A549 (cell line): ENCODE measurements at regions not wholly inside any gene's neighbourhood (a gene's known extent, or its start where the extent isn't known, plus 50 kb on each side); places are given as distances from the start of the nearest gene placed in this dataset.

Experiments used
- ATAC-seq, 2 experiments: fragments of 200-7000 bp in 1 of 2; fragments of >200 bp in 1 of 2; cut with Nextera tagmentation in 1 of 2; cut with Tn5 transposase in 1 of 2; 3 replicates each; pipeline versions ENCODE4 v1.8.0 to v1.9.1; 2018 to 2020; ENCODE audit warnings: mild to moderate bottlenecking in 1 of 2, moderate library complexity in 1 of 2
- CTCF ChIA-PET: fragments of 300-600 bp; sonication (Branson Sonifier 250); formaldehyde crosslinking; extraction: SDS; loops from one replicate; lab custom pipeline; 2021; ENCODE audit warnings: antibody characterized with exemption, inconsistent platforms; lab: Yijun Ruan, JAX
- POLR2A ChIA-PET: fragments of 350-600 bp; formaldehyde crosslinking; extraction: SDS; loops from one replicate; lab custom pipeline; 2021; ENCODE audit warnings: antibody characterized with exemption, inconsistent platforms; lab: Yijun Ruan, JAX
- DNase-seq, 2 experiments: peaks; one replicate each; pipeline versions ENCODE4 v3.0.0 to v3.0.0-alpha.2; 2011 to 2016; ENCODE audit warnings: low read depth in 1 of 2, low spot score in 1 of 2
- FAIRE-seq: peaks from 2 replicates; lab custom pipeline; 2011; peaks lifted over from hg19 to GRCh38; lab: Jason Lieb, UNC
- H3K27ac ChIP-seq, 2 experiments: fragments of >200 bp; sonication (Bioruptor Twin); formaldehyde crosslinking; 3 replicates each; pipeline ENCODE4 v1.5.1; 2016 to 2017
- H3K4me1 ChIP-seq: fragments of >200 bp; sonication (Bioruptor Twin); formaldehyde crosslinking; 3 replicates; pipeline ENCODE4 v1.6.1; 2016
- H3K4me2 ChIP-seq: fragments of >200 bp; sonication (Bioruptor Twin); formaldehyde crosslinking; 3 replicates; pipeline ENCODE4 v1.6.1; 2016
- H3K4me3 ChIP-seq: fragments of >200 bp; sonication (Bioruptor Twin); formaldehyde crosslinking; 3 replicates; pipeline ENCODE4 v1.5.1; 2016
- H3K9me3 ChIP-seq: fragments of >200 bp; sonication (Bioruptor Twin); formaldehyde crosslinking; 3 replicates; pipeline ENCODE4 v1.6.1; 2016
- BHLHE40 ChIP-seq: IDR thresholded peaks from 2 replicates; pipeline ENCODE4 v1.6.1; 2012; ENCODE audit warnings: low read depth, low read length, inconsistent platforms
- CBX8 ChIP-seq: fragments of 200-600 bp; sonication (generic); IDR thresholded peaks from 2 replicates; pipeline ENCODE4 v1.6.1; 2016
- CHD2 ChIP-seq: fragments of 150-350 bp; IDR thresholded peaks from 2 replicates; pipeline ENCODE4 v1.6.1; 2014; ENCODE audit warnings: low read length; ENCODE audit not compliant: partially characterized antibody
- CHD4 ChIP-seq: fragments of 200-600 bp; sonication (generic); IDR thresholded peaks from 2 replicates; pipeline ENCODE4 v1.6.1; 2016; ENCODE audit warnings: antibody characterized with exemption, mild to moderate bottlenecking, borderline replicate concordance
- EP300 ChIP-seq, 2 experiments: fragments of >200 bp; sonication (Bioruptor Twin); formaldehyde crosslinking; IDR thresholded peaks; 2 replicates in 1 of 2; 3 replicates in 1 of 2; pipeline ENCODE4 v1.6.1; 2016 to 2017
- HOXB13 ChIP-seq: fragments of 250-450 bp; sonication (Bioruptor Pico); IDR thresholded peaks from 2 replicates; pipeline ENCODE4 v1.5.0; 2020; ENCODE audit warnings: low read depth, mild to moderate bottlenecking, moderate library complexity
- JUNB ChIP-seq: fragments of >200 bp; sonication (Bioruptor Twin); formaldehyde crosslinking; IDR thresholded peaks from 2 replicates; pipeline ENCODE4 v1.6.1; 2016
- NR3C1 ChIP-seq: fragments of >200 bp; sonication (Bioruptor Twin); formaldehyde crosslinking; IDR thresholded peaks from 3 replicates; pipeline ENCODE4 v1.6.1; 2017
- PHF8 ChIP-seq: fragments of 200-600 bp; sonication (generic); IDR thresholded peaks from 2 replicates; pipeline ENCODE4 v1.6.1; 2016; ENCODE audit warnings: low read depth, mild to moderate bottlenecking, antibody characterized with exemption, moderate library complexity, borderline replicate concordance
- POLR2AphosphoS2 ChIP-seq: conservative IDR thresholded peaks from 2 replicates; pipeline ENCODE4 v1.6.1; 2012; ENCODE audit warnings: low read length, improper control_type of control experiment, inconsistent platforms
- RAD21 ChIP-seq, 2 experiments: fragments of >200 bp in 1 of 2; sonication (Bioruptor Twin) in 1 of 2; formaldehyde crosslinking in 1 of 2; IDR thresholded peaks in 1 of 2; conservative IDR thresholded peaks in 1 of 2; 2 replicates in 1 of 2; 3 replicates in 1 of 2; pipeline ENCODE4 v1.6.1; 2012 to 2018; ENCODE audit warnings: inconsistent platforms in 1 of 2
- TP53 ChIP-seq: fragments of 250-450 bp; sonication (Bioruptor Pico); IDR thresholded peaks from 2 replicates; pipeline ENCODE4 v1.5.0; 2021; ENCODE audit warnings: mild to moderate bottlenecking, moderate library complexity
- ZC3H11A ChIP-seq: fragments of 450-650 bp; IDR thresholded peaks from 2 replicates; pipeline ENCODE4 v1.6.1; 2014; ENCODE audit warnings: antibody characterized with exemption, mild to moderate bottlenecking
- ZNF302 ChIP-seq: fragments of 250-450 bp; sonication (Bioruptor Pico); IDR thresholded peaks from 2 replicates; pipeline ENCODE4 v1.9.0; 2021; ENCODE audit warnings: inconsistent platforms, mild to moderate bottlenecking, moderate library complexity
- WGBS: methylation state at CpG from one replicate; pipeline ENCODE4 v1.1.6; 2017; ENCODE audit errors: missing lambda C conversion rate; 5-methylcytosine and 5-hydroxymethylcytosine counted together
- TF ChIP-seq, protein P1 (sequence below): fragments of 200-600 bp; sonication (generic); IDR thresholded peaks from 2 replicates; pipeline ENCODE4 v1.6.1; 2016; ENCODE audit warnings: antibody characterized with exemption, mild to moderate bottlenecking, moderate library complexity
- TF ChIP-seq, protein P2 (sequence below): fragments of >200 bp; sonication (Bioruptor Twin); formaldehyde crosslinking; IDR thresholded peaks from 3 replicates; pipeline ENCODE4 v1.5.1; 2016
- TF ChIP-seq, protein P3 (sequence below): fragments of 250-450 bp; sonication (Bioruptor Pico); IDR thresholded peaks from 2 replicates; pipeline ENCODE4 v1.5.0; 2020; ENCODE audit warnings: low read depth, mild to moderate bottlenecking, moderate library complexity
- TF ChIP-seq, protein P4 (sequence below): fragments of >200 bp; sonication (Bioruptor Twin); formaldehyde crosslinking; IDR thresholded peaks from 2 replicates; pipeline ENCODE4 v1.6.1; 2016

DNA sequence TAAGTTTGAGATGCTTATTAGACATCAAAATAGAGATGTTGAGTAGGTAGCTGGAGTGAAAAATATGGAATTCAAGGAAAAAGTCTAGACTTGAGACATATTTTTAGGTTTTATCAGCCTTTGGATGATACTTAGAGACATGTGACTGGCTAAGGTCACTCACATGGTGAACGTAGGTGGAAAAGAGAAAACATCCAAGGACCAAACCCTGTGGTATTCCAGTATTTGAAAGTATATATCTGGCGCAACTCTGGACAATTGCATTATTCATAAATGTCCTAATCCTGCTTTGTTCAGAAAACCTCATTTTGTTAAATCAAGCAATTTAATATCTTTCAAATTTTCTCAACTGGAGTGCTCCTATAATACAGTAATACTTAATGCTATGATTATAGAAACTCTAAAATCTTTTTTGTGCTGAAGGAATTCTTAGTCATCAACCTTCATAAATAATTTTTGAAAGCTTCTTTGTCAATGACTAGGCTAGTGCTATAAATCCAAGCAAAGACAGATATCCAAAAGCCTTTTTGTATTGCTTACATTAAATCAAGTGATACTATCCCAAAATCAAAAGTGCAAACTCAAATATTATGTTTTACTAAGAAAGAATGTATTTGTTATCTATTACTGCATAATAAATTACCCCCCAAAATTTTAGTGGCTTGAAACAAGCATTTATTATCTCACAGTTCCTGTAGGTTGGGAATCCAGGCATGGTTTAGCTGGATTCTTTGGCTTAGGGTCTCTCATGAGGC, 452.0 kb downstream of the ENC1 start (continued):
- TF ChIP-seq, protein P1, sequence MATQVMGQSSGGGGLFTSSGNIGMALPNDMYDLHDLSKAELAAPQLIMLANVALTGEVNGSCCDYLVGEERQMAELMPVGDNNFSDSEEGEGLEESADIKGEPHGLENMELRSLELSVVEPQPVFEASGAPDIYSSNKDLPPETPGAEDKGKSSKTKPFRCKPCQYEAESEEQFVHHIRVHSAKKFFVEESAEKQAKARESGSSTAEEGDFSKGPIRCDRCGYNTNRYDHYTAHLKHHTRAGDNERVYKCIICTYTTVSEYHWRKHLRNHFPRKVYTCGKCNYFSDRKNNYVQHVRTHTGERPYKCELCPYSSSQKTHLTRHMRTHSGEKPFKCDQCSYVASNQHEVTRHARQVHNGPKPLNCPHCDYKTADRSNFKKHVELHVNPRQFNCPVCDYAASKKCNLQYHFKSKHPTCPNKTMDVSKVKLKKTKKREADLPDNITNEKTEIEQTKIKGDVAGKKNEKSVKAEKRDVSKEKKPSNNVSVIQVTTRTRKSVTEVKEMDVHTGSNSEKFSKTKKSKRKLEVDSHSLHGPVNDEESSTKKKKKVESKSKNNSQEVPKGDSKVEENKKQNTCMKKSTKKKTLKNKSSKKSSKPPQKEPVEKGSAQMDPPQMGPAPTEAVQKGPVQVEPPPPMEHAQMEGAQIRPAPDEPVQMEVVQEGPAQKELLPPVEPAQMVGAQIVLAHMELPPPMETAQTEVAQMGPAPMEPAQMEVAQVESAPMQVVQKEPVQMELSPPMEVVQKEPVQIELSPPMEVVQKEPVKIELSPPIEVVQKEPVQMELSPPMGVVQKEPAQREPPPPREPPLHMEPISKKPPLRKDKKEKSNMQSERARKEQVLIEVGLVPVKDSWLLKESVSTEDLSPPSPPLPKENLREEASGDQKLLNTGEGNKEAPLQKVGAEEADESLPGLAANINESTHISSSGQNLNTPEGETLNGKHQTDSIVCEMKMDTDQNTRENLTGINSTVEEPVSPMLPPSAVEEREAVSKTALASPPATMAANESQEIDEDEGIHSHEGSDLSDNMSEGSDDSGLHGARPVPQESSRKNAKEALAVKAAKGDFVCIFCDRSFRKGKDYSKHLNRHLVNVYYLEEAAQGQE: no peak
- no peak for TF ChIP-seq BHLHE40
- TF ChIP-seq NR3C1: no peak
- TF ChIP-seq JUNB: no peak
- TF ChIP-seq EP300 (IDR thresholded peaks at IDR 0.05): no peak
- TF ChIP-seq, protein P2, sequence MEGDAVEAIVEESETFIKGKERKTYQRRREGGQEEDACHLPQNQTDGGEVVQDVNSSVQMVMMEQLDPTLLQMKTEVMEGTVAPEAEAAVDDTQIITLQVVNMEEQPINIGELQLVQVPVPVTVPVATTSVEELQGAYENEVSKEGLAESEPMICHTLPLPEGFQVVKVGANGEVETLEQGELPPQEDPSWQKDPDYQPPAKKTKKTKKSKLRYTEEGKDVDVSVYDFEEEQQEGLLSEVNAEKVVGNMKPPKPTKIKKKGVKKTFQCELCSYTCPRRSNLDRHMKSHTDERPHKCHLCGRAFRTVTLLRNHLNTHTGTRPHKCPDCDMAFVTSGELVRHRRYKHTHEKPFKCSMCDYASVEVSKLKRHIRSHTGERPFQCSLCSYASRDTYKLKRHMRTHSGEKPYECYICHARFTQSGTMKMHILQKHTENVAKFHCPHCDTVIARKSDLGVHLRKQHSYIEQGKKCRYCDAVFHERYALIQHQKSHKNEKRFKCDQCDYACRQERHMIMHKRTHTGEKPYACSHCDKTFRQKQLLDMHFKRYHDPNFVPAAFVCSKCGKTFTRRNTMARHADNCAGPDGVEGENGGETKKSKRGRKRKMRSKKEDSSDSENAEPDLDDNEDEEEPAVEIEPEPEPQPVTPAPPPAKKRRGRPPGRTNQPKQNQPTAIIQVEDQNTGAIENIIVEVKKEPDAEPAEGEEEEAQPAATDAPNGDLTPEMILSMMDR: no peak
- no peak for TF ChIP-seq CHD4
- TF ChIP-seq, protein P3, sequence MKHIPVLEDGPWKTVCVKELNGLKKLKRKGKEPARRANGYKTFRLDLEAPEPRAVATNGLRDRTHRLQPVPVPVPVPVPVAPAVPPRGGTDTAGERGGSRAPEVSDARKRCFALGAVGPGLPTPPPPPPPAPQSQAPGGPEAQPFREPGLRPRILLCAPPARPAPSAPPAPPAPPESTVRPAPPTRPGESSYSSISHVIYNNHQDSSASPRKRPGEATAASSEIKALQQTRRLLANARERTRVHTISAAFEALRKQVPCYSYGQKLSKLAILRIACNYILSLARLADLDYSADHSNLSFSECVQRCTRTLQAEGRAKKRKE (CRISPR knock-in tag): no peak
- TF ChIP-seq PHF8: no peak
- TF ChIP-seq RAD21 (conservative IDR thresholded peaks at IDR 0.05 in 1 of 2, IDR thresholded peaks at IDR 0.05 in 1 of 2): no peak
- TF ChIP-seq ZC3H11A: no peak
- TF ChIP-seq, all 56 proteins: peak for 0

DNA sequence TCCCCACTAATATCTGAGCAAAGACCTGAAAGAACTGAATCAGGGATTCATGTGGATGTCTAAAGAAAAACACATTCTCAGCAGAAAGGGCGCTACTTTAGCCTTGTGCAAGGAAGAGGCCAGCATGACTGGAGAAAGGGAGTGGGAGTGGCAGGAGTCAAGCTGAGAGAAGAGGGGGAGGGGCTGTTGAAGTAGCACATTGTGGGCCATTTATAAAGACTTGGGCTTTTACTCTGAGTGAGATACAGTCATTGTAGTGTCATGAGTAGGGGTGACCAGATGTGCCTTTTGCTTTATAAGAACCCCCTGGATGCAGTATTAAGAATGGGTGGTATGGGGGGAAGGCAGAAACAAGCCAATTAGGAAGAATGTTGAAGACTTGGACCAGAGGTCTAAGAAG, 452.8 kb downstream of the ENC1 start:
- WGBS: 70% methylated on average over 1 of the region's 1 CpG
- FAIRE-seq (no peak), DNase-seq (no peak)
- Histone ChIP-seq H3K4me2 (no peak overlapping the region), H3K27ac (no peak overlapping the region), H3K4me1 (no peaks in the 10 kb centered on the region), H3K4me3 (no peak overlapping the region), H3K9me3 (no peaks in the 10 kb centered on the region)
- POLR2A ChIA-PET: no interaction called here
- CTCF ChIA-PET: interaction anchor here (0.6 kb wide), 1 partner anchor 62 kb away, joined by 4 read pairs; no protein-coding TSS in a partner anchor
- TF ChIP-seq HOXB13 (CRISPR knock-in tag) (no peak), TP53 (no peak), RAD21 (conservative IDR thresholded peaks at IDR 0.05 in 1 of 2, IDR thresholded peaks at IDR 0.05 in 1 of 2) (no peak), CBX8 (no peak), CHD2 (no peak), ZNF302 (CRISPR knock-in tag) (no peak), POLR2AphosphoS2 (no peak)
- TF ChIP-seq, protein P4, sequence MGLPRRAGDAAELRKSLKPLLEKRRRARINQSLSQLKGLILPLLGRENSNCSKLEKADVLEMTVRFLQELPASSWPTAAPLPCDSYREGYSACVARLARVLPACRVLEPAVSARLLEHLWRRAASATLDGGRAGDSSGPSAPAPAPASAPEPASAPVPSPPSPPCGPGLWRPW: no peak
- TF ChIP-seq, all 56 proteins: peak for 0
- ATAC-seq: no peak
